ENCODE measurements at regions not wholly inside any gene's neighbourhood (a gene's known extent, or its start where the extent isn't known, plus 50 kb on each side); places are given as distances from the start of the nearest gene placed in this dataset.

GRCh38 chr10:21363092-21363730, 162.3 kb downstream of the SKIDA1 start:
- no peak for TF ChIP-seq SIN3A (IDR thresholded peaks at IDR 0.05; ENCODE audit: borderline replicate concordance, insufficient read depth, low read length)
- no peak for TF ChIP-seq POLR2AphosphoS5 (IDR thresholded peaks at IDR 0.05; ENCODE audit: low read depth, low read length)

Measured in PFSK-1 (cell line).